ENCODE measurements at regions not wholly inside any gene's neighbourhood (a gene's known extent, or its start where the extent isn't known, plus 50 kb on each side); places are given as distances from the start of the nearest gene placed in this dataset.
"Not testable (repeated sequence)": the region's sequence is repeated elsewhere in the genome, so short reads cannot be mapped to it uniquely, and the experiment has no call there.

DNA sequence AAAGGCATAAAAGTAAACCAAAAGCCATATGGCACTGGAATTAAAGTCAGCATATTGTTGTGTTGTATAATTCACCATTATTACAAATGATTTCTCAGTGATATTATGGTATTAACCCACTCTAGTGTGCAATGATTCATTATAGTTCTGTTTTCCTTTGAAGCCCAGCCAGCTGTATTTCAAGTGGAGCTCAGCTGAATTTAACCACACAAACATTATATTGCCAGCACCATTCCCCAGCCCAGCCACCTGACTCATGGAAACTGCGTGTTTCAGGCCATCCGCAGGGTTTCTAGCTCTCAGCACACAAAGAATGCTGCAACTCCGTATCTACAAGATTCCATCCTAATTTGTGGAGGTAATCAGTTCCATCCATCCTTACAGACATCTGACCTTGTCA is 166.8 kb upstream of the CHAC2 start:
- intact Hi-C loops (cut with micrococcal nuclease; ENCODE audit: unreplicated experiment) = no loop called here
- TF ChIP-seq EZH2 (IDR thresholded peaks at IDR 0.05; ENCODE audit: borderline replicate concordance, low read depth, low read length, poor library complexity, severe bottlenecking) (no peak), CTCF (conservative IDR thresholded peaks at IDR 0.05; ENCODE audit: low read depth, low read length) (no peak)
- DNase-seq (ENCODE audit: low spot score) = no peak
- Histone ChIP-seq H3K9me3 (ENCODE audit: low read depth, low read length, poor library complexity, severe bottlenecking) (no peaks in the 10 kb centered on the region), H3K27ac (ENCODE audit: low read depth, low read length, poor library complexity, severe bottlenecking) (no peak overlapping the region), H3K4me3 (ENCODE audit: low read depth, low read length, poor library complexity, severe bottlenecking) (no peak overlapping the region), H3K4me1 (ENCODE audit: insufficient read depth, low read length, poor library complexity, severe bottlenecking) (no peaks in the 10 kb centered on the region), H3K36me3 (ENCODE audit: insufficient read depth, low read length, poor library complexity, severe bottlenecking) (no peaks in the 10 kb centered on the region), H3K27me3 (replicated peaks; ENCODE audit: insufficient read depth, low read depth, low read length, poor library complexity) (no peaks in the 10 kb centered on the region)
- ChIA-PET POLR2A (ENCODE audit: low non-redundant PET) (no interaction called here), CTCF (no interaction called here)
- BruUV-seq (replicated peaks) = no TSS peak

DNA sequence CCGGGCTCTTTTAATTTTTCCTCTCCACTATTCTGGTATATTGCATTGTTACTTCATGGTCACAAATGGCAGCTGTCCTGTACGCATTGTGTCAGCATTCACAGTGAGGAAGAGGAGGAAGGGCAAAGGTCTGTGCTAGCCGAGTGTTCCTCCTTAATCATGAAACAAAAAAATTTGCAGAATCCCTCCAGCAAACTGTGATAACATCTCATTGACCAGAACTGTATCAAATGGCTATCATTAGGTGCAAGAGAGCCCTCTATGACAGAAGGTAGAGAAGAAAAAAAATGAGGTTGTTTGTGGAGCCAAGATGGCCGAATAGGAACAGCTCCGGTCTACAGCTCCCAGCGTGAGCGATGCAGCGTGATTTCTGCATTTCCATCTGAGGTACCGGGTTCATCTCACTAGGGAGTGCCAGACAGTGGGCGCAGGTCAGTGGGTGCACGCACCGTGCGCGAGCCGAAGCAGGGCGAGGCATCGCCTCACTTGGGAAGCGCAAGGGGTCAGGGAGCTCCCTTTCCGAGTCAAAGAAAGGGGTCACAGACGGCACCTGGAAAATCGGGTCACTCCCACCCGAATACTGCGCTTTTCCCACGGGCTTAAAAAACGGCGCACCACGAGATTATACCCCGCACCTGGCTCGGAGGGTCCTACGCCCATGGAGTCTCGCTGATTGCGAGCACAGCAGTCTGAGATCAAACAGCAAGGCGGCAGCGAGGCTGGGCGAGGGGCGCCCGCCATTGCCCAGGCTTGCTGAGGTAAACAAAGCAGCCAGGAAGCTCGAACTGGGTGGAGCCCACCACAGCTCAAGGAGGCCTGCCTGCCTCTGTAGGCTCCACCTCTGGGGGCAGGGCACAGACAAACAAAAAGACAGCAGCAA is 180.6 kb upstream of the CHAC2 start:
- BruUV-seq (replicated peaks); H3K27me3 ChIP-seq (replicated peaks; ENCODE audit: insufficient read depth, low read depth, low read length, poor library complexity); CTCF ChIA-PET; H3K9me3 ChIP-seq (ENCODE audit: low read depth, low read length, poor library complexity, severe bottlenecking); H3K4me1 ChIP-seq (ENCODE audit: insufficient read depth, low read length, poor library complexity, severe bottlenecking); H3K27ac ChIP-seq (ENCODE audit: low read depth, low read length, poor library complexity, severe bottlenecking); DNase-seq (ENCODE audit: low spot score); intact Hi-C loops (cut with micrococcal nuclease; ENCODE audit: unreplicated experiment); H3K36me3 ChIP-seq (ENCODE audit: insufficient read depth, low read length, poor library complexity, severe bottlenecking); H3K4me3 ChIP-seq (ENCODE audit: low read depth, low read length, poor library complexity, severe bottlenecking); POLR2A ChIA-PET (ENCODE audit: low non-redundant PET): not testable (repeated sequence)

GRCh38 chr2:53584986-53585385 is 182.6 kb upstream of the CHAC2 start:
- no peak overlapping the region for H3K4me3 ChIP-seq (ENCODE audit: low read depth, low read length, poor library complexity, severe bottlenecking)
- intact Hi-C loops (cut with micrococcal nuclease; ENCODE audit: unreplicated experiment) = no loop called here
- H3K9me3 ChIP-seq (ENCODE audit: low read depth, low read length, poor library complexity, severe bottlenecking) = no peaks in the 10 kb centered on the region
- ChIA-PET POLR2A (ENCODE audit: low non-redundant PET) (no interaction called here), CTCF (no interaction called here)
- TF ChIP-seq CTCF (conservative IDR thresholded peaks at IDR 0.05; ENCODE audit: low read depth, low read length) = no peak
- TF ChIP-seq EZH2 (IDR thresholded peaks at IDR 0.05; ENCODE audit: borderline replicate concordance, low read depth, low read length, poor library complexity, severe bottlenecking) = no peak
- no peaks in the 10 kb centered on the region for H3K36me3 ChIP-seq (ENCODE audit: insufficient read depth, low read length, poor library complexity, severe bottlenecking)
- DNase-seq (ENCODE audit: low spot score) = no peak
- H3K4me1 ChIP-seq (ENCODE audit: insufficient read depth, low read length, poor library complexity, severe bottlenecking) = no peaks in the 10 kb centered on the region
- no peak overlapping the region for H3K27ac ChIP-seq (ENCODE audit: low read depth, low read length, poor library complexity, severe bottlenecking)
- no TSS peak for BruUV-seq (replicated peaks)
- no peaks in the 10 kb centered on the region for H3K27me3 ChIP-seq (replicated peaks; ENCODE audit: insufficient read depth, low read depth, low read length, poor library complexity)

DNA sequence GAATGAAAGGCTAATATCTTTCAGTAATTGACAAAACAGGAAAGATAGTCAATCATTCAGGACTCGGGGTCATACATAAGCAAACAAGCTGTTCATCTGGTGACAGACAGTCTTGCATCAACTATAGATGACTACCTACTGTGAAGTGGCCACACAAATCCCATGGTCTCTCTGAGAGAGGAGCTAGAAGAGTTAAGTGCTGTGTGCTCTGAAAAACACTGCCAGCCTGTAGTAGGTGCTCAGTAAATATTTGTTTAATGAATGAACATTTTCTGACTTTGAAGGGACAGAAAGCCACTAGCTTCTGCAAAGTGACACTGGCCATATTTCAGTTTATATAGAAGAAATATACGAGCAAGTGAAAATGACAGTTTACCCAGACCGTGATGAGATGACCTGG is 184.0 kb upstream of the CHAC2 start:
- no peaks in the 10 kb centered on the region for H3K9me3 ChIP-seq (ENCODE audit: low read depth, low read length, poor library complexity, severe bottlenecking)
- DNase-seq (ENCODE audit: low spot score) = no peak
- H3K27ac ChIP-seq (ENCODE audit: low read depth, low read length, poor library complexity, severe bottlenecking) = no peak overlapping the region
- no peaks in the 10 kb centered on the region for H3K27me3 ChIP-seq (replicated peaks; ENCODE audit: insufficient read depth, low read depth, low read length, poor library complexity)
- POLR2A ChIA-PET (ENCODE audit: low non-redundant PET) = interaction anchor here (0.6 kb wide), 1 partner anchor 730 kb away, joined by 3 read pairs; no protein-coding TSS in a partner anchor
- no peaks in the 10 kb centered on the region for H3K4me1 ChIP-seq (ENCODE audit: insufficient read depth, low read length, poor library complexity, severe bottlenecking)
- BruUV-seq (replicated peaks) = no TSS peak
- no peak for TF ChIP-seq CTCF (conservative IDR thresholded peaks at IDR 0.05; ENCODE audit: low read depth, low read length)
- TF ChIP-seq EZH2 (IDR thresholded peaks at IDR 0.05; ENCODE audit: borderline replicate concordance, low read depth, low read length, poor library complexity, severe bottlenecking) = no peak
- CTCF ChIA-PET = no interaction called here
- no peaks in the 10 kb centered on the region for H3K36me3 ChIP-seq (ENCODE audit: insufficient read depth, low read length, poor library complexity, severe bottlenecking)
- no peak overlapping the region for H3K4me3 ChIP-seq (ENCODE audit: low read depth, low read length, poor library complexity, severe bottlenecking)
- intact Hi-C loops (cut with micrococcal nuclease; ENCODE audit: unreplicated experiment) = no loop called here
